ENCODE measurements at regions not wholly inside any gene's neighbourhood (a gene's known extent, or its start where the extent isn't known, plus 50 kb on each side); places are given as distances from the start of the nearest gene placed in this dataset.

DNA sequence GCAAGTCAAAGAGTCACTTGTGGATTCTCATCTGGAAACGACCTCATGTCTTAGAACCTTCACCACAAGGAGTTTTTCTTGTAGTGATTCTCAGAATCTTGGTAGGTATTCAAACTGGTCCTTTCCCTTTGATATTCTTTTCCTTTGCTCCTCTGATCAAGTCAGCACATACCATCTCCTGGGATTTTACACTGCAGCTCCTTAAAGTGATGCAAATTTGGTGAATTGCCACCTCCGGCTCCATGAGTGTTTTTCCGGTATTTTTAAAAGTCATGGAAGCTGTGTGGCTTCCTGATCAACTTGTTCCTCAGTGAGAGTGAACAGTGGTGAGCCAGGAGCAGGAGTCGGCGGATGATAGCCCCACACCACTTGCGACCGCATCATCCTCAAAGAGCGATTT, 182.1 kb upstream of the DAB1 start:
- TF ChIP-seq RARB (CRISPR knock-in tag; IDR thresholded peaks at IDR 0.05) = no peak
- TF ChIP-seq ZFP30 (CRISPR knock-in tag; IDR thresholded peaks at IDR 0.05) = no peak
- TF ChIP-seq, protein P1, sequence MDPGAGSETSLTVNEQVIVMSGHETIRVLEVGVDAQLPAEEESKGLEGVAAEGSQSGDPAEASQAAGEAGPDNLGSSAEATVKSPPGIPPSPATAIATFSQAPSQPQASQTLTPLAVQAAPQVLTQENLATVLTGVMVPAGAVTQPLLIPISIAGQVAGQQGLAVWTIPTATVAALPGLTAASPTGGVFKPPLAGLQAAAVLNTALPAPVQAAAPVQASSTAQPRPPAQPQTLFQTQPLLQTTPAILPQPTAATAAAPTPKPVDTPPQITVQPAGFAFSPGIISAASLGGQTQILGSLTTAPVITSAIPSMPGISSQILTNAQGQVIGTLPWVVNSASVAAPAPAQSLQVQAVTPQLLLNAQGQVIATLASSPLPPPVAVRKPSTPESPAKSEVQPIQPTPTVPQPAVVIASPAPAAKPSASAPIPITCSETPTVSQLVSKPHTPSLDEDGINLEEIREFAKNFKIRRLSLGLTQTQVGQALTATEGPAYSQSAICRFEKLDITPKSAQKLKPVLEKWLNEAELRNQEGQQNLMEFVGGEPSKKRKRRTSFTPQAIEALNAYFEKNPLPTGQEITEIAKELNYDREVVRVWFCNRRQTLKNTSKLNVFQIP (CRISPR knock-in tag; IDR thresholded peaks at IDR 0.05; ENCODE audit: borderline replicate concordance, low read depth) = no peak
- TF ChIP-seq ZC3H10 (CRISPR knock-in tag; IDR thresholded peaks at IDR 0.05) = no peak
- no peak for TF ChIP-seq CSRNP3 (CRISPR knock-in tag; IDR thresholded peaks at IDR 0.05)
- TF ChIP-seq GLIS3 (CRISPR knock-in tag; IDR thresholded peaks at IDR 0.05) = no peak
- TF ChIP-seq CSDC2 (CRISPR knock-in tag; IDR thresholded peaks at IDR 0.05) = no peak
- no peak for TF ChIP-seq PATZ1 (CRISPR knock-in tag; IDR thresholded peaks at IDR 0.05; ENCODE audit: borderline replicate concordance)
- no peak for TF ChIP-seq PPARA (CRISPR knock-in tag; IDR thresholded peaks at IDR 0.05; ENCODE audit: borderline replicate concordance)
- TF ChIP-seq ESRRG (CRISPR knock-in tag; IDR thresholded peaks at IDR 0.05) = no peak
- no peak for TF ChIP-seq SNAI2 (CRISPR knock-in tag; IDR thresholded peaks at IDR 0.05)
- TF ChIP-seq TSHZ2 (CRISPR knock-in tag; IDR thresholded peaks at IDR 0.05) = no peak
- no peak for TF ChIP-seq ARNTL (CRISPR knock-in tag; IDR thresholded peaks at IDR 0.05; ENCODE audit: borderline replicate concordance, low read depth)
